ENCODE measurements at regions not wholly inside any gene's neighbourhood (a gene's known extent, or its start where the extent isn't known, plus 50 kb on each side); places are given as distances from the start of the nearest gene placed in this dataset.

GRCh38 chr2:156956161-156956560, 301.3 kb upstream of the GALNT5 start:
- TF ChIP-seq CTCF (IDR thresholded peaks at IDR 0.05) (no peak), ZFX (IDR thresholded peaks at IDR 0.05; ENCODE audit: borderline replicate concordance) (no peak)

All from 22Rv1 (cell line).